NAMALWA (cell line): ENCODE measurements at regions not wholly inside any gene's neighbourhood (a gene's known extent, or its start where the extent isn't known, plus 50 kb on each side); places are given as distances from the start of the nearest gene placed in this dataset.
"Not testable (repeated sequence)": the region's sequence is repeated elsewhere in the genome, so short reads cannot be mapped to it uniquely, and the experiment has no call there.

Experiments used
- DNase-seq: peaks from one replicate; pipeline ENCODE4 v3.0.0-alpha.2; 2015; ENCODE audit warnings: low spot score

- DNase-seq = not testable (repeated sequence)
Observed at GRCh38 chr2:111287646-111288568, 167.2 kb downstream of the BCL2L11 start.

- not testable (repeated sequence) for DNase-seq
Observed at GRCh38 chr2:111290370-111290769, 169.7 kb downstream of the BCL2L11 start.

- not testable (repeated sequence) for DNase-seq
Observed at GRCh38 chr2:111291566-111291965, 170.9 kb downstream of the BCL2L11 start.

GRCh38 chr2:111292232-111292968 lies 171.7 kb downstream of the BCL2L11 start:
- not testable (repeated sequence) for DNase-seq

GRCh38 chr2:111294699-111295098 lies 174.0 kb downstream of the BCL2L11 start:
- not testable (repeated sequence) for DNase-seq

GRCh38 chr2:111296122-111296804 lies 175.5 kb downstream of the BCL2L11 start:
- not testable (repeated sequence) for DNase-seq

- DNase-seq = not testable (repeated sequence)
Observed at GRCh38 chr2:111297128-111297527, 176.4 kb downstream of the BCL2L11 start.

- not testable (repeated sequence) for DNase-seq
Observed at GRCh38 chr2:111298927-111299326, 178.2 kb downstream of the BCL2L11 start.

GRCh38 chr2:111299635-111300034 lies 178.9 kb downstream of the BCL2L11 start:
- not testable (repeated sequence) for DNase-seq

- not testable (repeated sequence) for DNase-seq
Observed at GRCh38 chr2:111301677-111302076, 181.0 kb downstream of the BCL2L11 start.

GRCh38 chr2:111302397-111303218 lies 181.9 kb downstream of the BCL2L11 start:
- DNase-seq = not testable (repeated sequence)

GRCh38 chr2:111307302-111307701 lies 186.6 kb downstream of the BCL2L11 start:
- not testable (repeated sequence) for DNase-seq

GRCh38 chr2:111309231-111310075 lies 188.7 kb downstream of the BCL2L11 start:
- not testable (repeated sequence) for DNase-seq

GRCh38 chr2:111310395-111310794 lies 189.7 kb downstream of the BCL2L11 start:
- not testable (repeated sequence) for DNase-seq

GRCh38 chr2:111311568-111311967 lies 190.9 kb downstream of the BCL2L11 start:
- not testable (repeated sequence) for DNase-seq

- not testable (repeated sequence) for DNase-seq
Observed at GRCh38 chr2:111312897-111313607, 192.3 kb downstream of the BCL2L11 start.

GRCh38 chr2:111313711-111314110 lies 193.0 kb downstream of the BCL2L11 start:
- DNase-seq = not testable (repeated sequence)

GRCh38 chr2:111315188-111315917 lies 194.6 kb downstream of the BCL2L11 start:
- not testable (repeated sequence) for DNase-seq

GRCh38 chr2:111316221-111316741 lies 195.6 kb downstream of the BCL2L11 start:
- not testable (repeated sequence) for DNase-seq
